PC-9 (cell line): ENCODE measurements at regions not wholly inside any gene's neighbourhood (a gene's known extent, or its start where the extent isn't known, plus 50 kb on each side); places are given as distances from the start of the nearest gene placed in this dataset.
"Not testable (repeated sequence)": the region's sequence is repeated elsewhere in the genome, so short reads cannot be mapped to it uniquely, and the experiment has no call there.

Experiments
- EZH2 ChIP-seq: fragments of 200-600 bp; sonication (generic); IDR thresholded peaks from 2 replicates; pipeline ENCODE4 v1.8.0; 2017; ENCODE audit warnings: antibody characterized with exemption, low read depth
- TF ChIP-seq, protein P1 (sequence below): fragments of 200-600 bp; sonication (generic); conservative IDR thresholded peaks from 2 replicates; pipeline ENCODE4 v1.6.1; 2017; ENCODE audit warnings: mixed run types, antibody characterized with exemption, mild to moderate bottlenecking, moderate library complexity

DNA sequence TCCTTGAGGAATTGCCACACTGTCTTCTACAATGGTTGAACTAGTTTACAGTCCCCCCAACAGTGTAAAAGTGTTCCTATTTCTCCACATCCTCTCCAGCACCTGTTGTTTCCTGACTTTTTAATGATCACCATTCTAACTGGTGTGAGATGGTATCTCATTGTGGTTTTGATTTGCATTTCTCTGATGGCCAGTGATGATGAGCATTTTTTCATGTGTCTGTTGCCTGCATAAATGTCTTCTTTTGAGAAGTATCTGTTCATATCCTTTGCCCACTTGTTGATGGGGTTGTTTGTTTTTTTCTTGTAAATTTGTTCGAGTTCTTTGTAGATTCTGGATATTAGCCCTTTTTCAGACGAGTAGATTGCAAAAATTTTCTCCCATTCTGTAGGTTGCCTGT is 80.5 kb upstream of the TINAGL1 start:
- TF ChIP-seq, protein P1, sequence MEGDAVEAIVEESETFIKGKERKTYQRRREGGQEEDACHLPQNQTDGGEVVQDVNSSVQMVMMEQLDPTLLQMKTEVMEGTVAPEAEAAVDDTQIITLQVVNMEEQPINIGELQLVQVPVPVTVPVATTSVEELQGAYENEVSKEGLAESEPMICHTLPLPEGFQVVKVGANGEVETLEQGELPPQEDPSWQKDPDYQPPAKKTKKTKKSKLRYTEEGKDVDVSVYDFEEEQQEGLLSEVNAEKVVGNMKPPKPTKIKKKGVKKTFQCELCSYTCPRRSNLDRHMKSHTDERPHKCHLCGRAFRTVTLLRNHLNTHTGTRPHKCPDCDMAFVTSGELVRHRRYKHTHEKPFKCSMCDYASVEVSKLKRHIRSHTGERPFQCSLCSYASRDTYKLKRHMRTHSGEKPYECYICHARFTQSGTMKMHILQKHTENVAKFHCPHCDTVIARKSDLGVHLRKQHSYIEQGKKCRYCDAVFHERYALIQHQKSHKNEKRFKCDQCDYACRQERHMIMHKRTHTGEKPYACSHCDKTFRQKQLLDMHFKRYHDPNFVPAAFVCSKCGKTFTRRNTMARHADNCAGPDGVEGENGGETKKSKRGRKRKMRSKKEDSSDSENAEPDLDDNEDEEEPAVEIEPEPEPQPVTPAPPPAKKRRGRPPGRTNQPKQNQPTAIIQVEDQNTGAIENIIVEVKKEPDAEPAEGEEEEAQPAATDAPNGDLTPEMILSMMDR = not testable (repeated sequence)
- TF ChIP-seq EZH2 = not testable (repeated sequence)
